GM10248 (cell line): ENCODE measurements at regions not wholly inside any gene's neighbourhood (a gene's known extent, or its start where the extent isn't known, plus 50 kb on each side); places are given as distances from the start of the nearest gene placed in this dataset.

Source experiments
- CTCF ChIA-PET: fragments of 300-600 bp; sonication (Branson Sonifier 250); formaldehyde crosslinking; extraction: SDS; loops from one replicate; lab custom pipeline; 2021; ENCODE audit warnings: antibody characterized with exemption; lab: Yijun Ruan, JAX
- POLR2A ChIA-PET: fragments of 350-650 bp; sonication (Branson Sonifier 250); formaldehyde crosslinking; extraction: SDS; loops from one replicate; lab custom pipeline; 2020; ENCODE audit warnings: antibody characterized with exemption; lab: Yijun Ruan, JAX
- DNase-seq: peaks from one replicate; pipeline ENCODE4 v3.0.0; 2012; ENCODE audit errors: extremely low spot score
- CTCF ChIP-seq: IDR thresholded peaks from 2 replicates; pipeline ENCODE4 v1.5.1; 2012; ENCODE audit warnings: mild to moderate bottlenecking, low read depth; ENCODE audit errors: extremely low read depth, missing control alignments, control extremely low read depth

GRCh38 chr3:159913712-159914414 is 74.8 kb upstream of the IL12A start:
- no peak for TF ChIP-seq CTCF
- CTCF ChIA-PET: interaction anchor here (0.9 to 3.4 kb wide), 7 partner anchors 10 to 74 kb away, joined by 4 to 12 read pairs (median 5); partner anchors contain the start of gene IL12A
- POLR2A ChIA-PET: no interaction called here
- no peak for DNase-seq

- DNase-seq: no peak
- ChIA-PET POLR2A (no interaction called here), CTCF (interaction anchor here (0.9 to 3.4 kb wide), 11 partner anchors 7 to 118 kb away, joined by 4 to 12 read pairs (median 5); partner anchors contain the start of gene IL12A)
- TF ChIP-seq CTCF: no peak
Measured at GRCh38 chr3:159914426-159914825, 74.2 kb upstream of the IL12A start.

- ChIA-PET CTCF (interaction anchor here (1.0 to 3.4 kb wide), 6 partner anchors 9 to 72 kb away, joined by 3 to 12 read pairs (median 4); partner anchors contain the start of gene IL12A), POLR2A (no interaction called here)
- no peak for TF ChIP-seq CTCF
- DNase-seq: no peak
Measured at GRCh38 chr3:159916052-159916451, 72.6 kb upstream of the IL12A start.

- ChIA-PET POLR2A (no interaction called here), CTCF (interaction anchor here (1.5 kb wide), 1 partner anchor 13 kb away, joined by 3 read pairs; no protein-coding TSS in a partner anchor)
- no peak for DNase-seq
- TF ChIP-seq CTCF: no peak
Measured at GRCh38 chr3:159917141-159917540, 71.5 kb upstream of the IL12A start.

- no peak for DNase-seq
- ChIA-PET POLR2A (no interaction called here), CTCF (interaction anchor here (0.9 to 1.0 kb wide), 2 partner anchors 35 to 87 kb away, joined by 3 to 4 read pairs; no protein-coding TSS in a partner anchor)
- no peak for TF ChIP-seq CTCF
Measured at GRCh38 chr3:159919873-159920272, 68.8 kb upstream of the IL12A start.

GRCh38 chr3:159922193-159922840 is 66.3 kb upstream of the IL12A start:
- no peak for DNase-seq
- POLR2A ChIA-PET: interaction anchor here (0.6 kb wide), 1 partner anchor 1813 kb away, joined by 5 read pairs; the partner anchor contains the start of gene RSRC1
- TF ChIP-seq CTCF: no peak
- CTCF ChIA-PET: interaction anchor here (1.0 to 3.1 kb wide), 7 partner anchors 10 to 98 kb away, joined by 3 to 17 read pairs (median 3); partner anchors contain the start of gene IL12A
